Karpas-422 (cell line): ENCODE measurements at regions not wholly inside any gene's neighbourhood (a gene's known extent, or its start where the extent isn't known, plus 50 kb on each side); places are given as distances from the start of the nearest gene placed in this dataset.

Source experiments
- DNase-seq: peaks from one replicate; pipeline ENCODE4 v3.0.0-alpha.2; 2015
- H2AFZ ChIP-seq: fragments of 200-600 bp; sonication (generic); 2 replicates; pipeline ENCODE4 v1.6.1; 2014; ENCODE audit warnings: antibody characterized with exemption, low read length, mixed read lengths
- H3K27ac ChIP-seq: fragments of 200-600 bp; sonication (generic); 2 replicates; pipeline ENCODE4 v1.5.1; 2014; ENCODE audit warnings: mild to moderate bottlenecking, low read length, moderate library complexity
- H3K27me3 ChIP-seq: fragments of 200-600 bp; sonication (generic); 2 replicates; pipeline ENCODE4 v1.6.1; 2014; ENCODE audit warnings: low read length, mixed read lengths
- H3K36me3 ChIP-seq: fragments of 200-600 bp; sonication (generic); 2 replicates; pipeline ENCODE4 v1.6.1; 2014; ENCODE audit warnings: low read length, mixed read lengths; ENCODE audit not compliant: insufficient read depth
- H3K4me1 ChIP-seq: fragments of 200-600 bp; sonication (generic); 2 replicates; pipeline ENCODE4 v1.6.1; 2014; ENCODE audit warnings: mild to moderate bottlenecking, low read length, mixed read lengths
- H3K4me2 ChIP-seq: fragments of 200-600 bp; sonication (generic); 2 replicates; pipeline ENCODE4 v1.6.1; 2014; ENCODE audit warnings: low read length, low read depth, mild to moderate bottlenecking; ENCODE audit not compliant: poor library complexity, severe bottlenecking
- H3K4me3 ChIP-seq: fragments of 200-600 bp; sonication (generic); 2 replicates; pipeline ENCODE4 v1.5.1; 2014; ENCODE audit warnings: mild to moderate bottlenecking, antibody characterized with exemption, low read length, mixed read lengths
- H3K79me2 ChIP-seq: fragments of 200-600 bp; sonication (generic); 2 replicates; pipeline ENCODE4 v1.6.1; 2014; ENCODE audit warnings: mild to moderate bottlenecking, low read length, mixed read lengths
- H3K9ac ChIP-seq: fragments of 200-600 bp; sonication (generic); 2 replicates; pipeline ENCODE4 v1.6.0; 2014; ENCODE audit warnings: low read length
- H3K9me2 ChIP-seq: fragments of 200-600 bp; sonication (generic), shearing (Covaris generic); replicated peaks from 2 replicates; pipeline ENCODE4 v1.6.0; 2014; ENCODE audit warnings: mild to moderate bottlenecking, low read length, moderate library complexity; ENCODE audit not compliant: insufficient read depth
- H3K9me3 ChIP-seq: fragments of 300-700, 200-600 bp; sonication (generic); 2 replicates; pipeline ENCODE4 v1.6.1; 2014; ENCODE audit warnings: low read length, mixed read lengths
- H4K20me1 ChIP-seq: fragments of 200-600 bp; sonication (generic); 2 replicates; pipeline ENCODE4 v1.6.1; 2014; ENCODE audit warnings: mild to moderate bottlenecking, antibody characterized with exemption, low read length, low read depth; ENCODE audit not compliant: insufficient read depth

- H3K36me3 ChIP-seq = no peaks in the 10 kb centered on the region
- H3K9me3 ChIP-seq = no peaks in the 10 kb centered on the region
- H3K79me2 ChIP-seq = no peaks in the 10 kb centered on the region
- DNase-seq = no peak
- H3K4me3 ChIP-seq = no peak overlapping the region
- H3K9ac ChIP-seq = no peak overlapping the region
- H3K4me1 ChIP-seq = no peaks in the 10 kb centered on the region
- H3K9me2 ChIP-seq = no peaks in the 10 kb centered on the region
- H3K4me2 ChIP-seq = no peak overlapping the region
- no peak overlapping the region for H3K27ac ChIP-seq
- no peak overlapping the region for H2AFZ ChIP-seq
- no peaks in the 10 kb centered on the region for H4K20me1 ChIP-seq
- H3K27me3 ChIP-seq = no peaks in the 10 kb centered on the region
Measured at GRCh38 chr6:15096894-15097837, 148.7 kb upstream of the JARID2 start.

- no peaks in the 10 kb centered on the region for H3K9me3 ChIP-seq
- no peaks in the 10 kb centered on the region for H4K20me1 ChIP-seq
- H3K4me2 ChIP-seq = no peak overlapping the region
- H3K27ac ChIP-seq = no peak overlapping the region
- H3K9me2 ChIP-seq = no peaks in the 10 kb centered on the region
- no peak overlapping the region for H3K9ac ChIP-seq
- H2AFZ ChIP-seq = no peak overlapping the region
- H3K4me3 ChIP-seq = no peak overlapping the region
- H3K36me3 ChIP-seq = no peaks in the 10 kb centered on the region
- no peak for DNase-seq
- H3K4me1 ChIP-seq = no peaks in the 10 kb centered on the region
- H3K27me3 ChIP-seq = no peaks in the 10 kb centered on the region
- H3K79me2 ChIP-seq = no peaks in the 10 kb centered on the region
Measured at GRCh38 chr6:15101130-15101529, 144.7 kb upstream of the JARID2 start.

GRCh38 chr6:15102241-15102640 lies 143.6 kb upstream of the JARID2 start:
- H4K20me1 ChIP-seq = no peaks in the 10 kb centered on the region
- DNase-seq = no peak
- H3K79me2 ChIP-seq = no peaks in the 10 kb centered on the region
- no peaks in the 10 kb centered on the region for H3K36me3 ChIP-seq
- no peaks in the 10 kb centered on the region for H3K4me1 ChIP-seq
- H3K27ac ChIP-seq = no peak overlapping the region
- H2AFZ ChIP-seq = no peak overlapping the region
- H3K27me3 ChIP-seq = no peaks in the 10 kb centered on the region
- H3K9me3 ChIP-seq = no peaks in the 10 kb centered on the region
- no peak overlapping the region for H3K4me3 ChIP-seq
- no peak overlapping the region for H3K9ac ChIP-seq
- H3K4me2 ChIP-seq = no peak overlapping the region
- no peaks in the 10 kb centered on the region for H3K9me2 ChIP-seq

GRCh38 chr6:15106958-15107643 lies 138.8 kb upstream of the JARID2 start:
- H3K9ac ChIP-seq = no peak overlapping the region
- no peak overlapping the region for H2AFZ ChIP-seq
- H3K9me3 ChIP-seq = no peaks in the 10 kb centered on the region
- no peaks in the 10 kb centered on the region for H3K4me1 ChIP-seq
- no peaks in the 10 kb centered on the region for H3K79me2 ChIP-seq
- no peaks in the 10 kb centered on the region for H4K20me1 ChIP-seq
- no peak overlapping the region for H3K4me3 ChIP-seq
- no peak for DNase-seq
- no peaks in the 10 kb centered on the region for H3K27me3 ChIP-seq
- no peaks in the 10 kb centered on the region for H3K36me3 ChIP-seq
- no peak overlapping the region for H3K27ac ChIP-seq
- no peaks in the 10 kb centered on the region for H3K9me2 ChIP-seq
- no peak overlapping the region for H3K4me2 ChIP-seq

- no peak overlapping the region for H2AFZ ChIP-seq
- DNase-seq = no peak
Measured at GRCh38 chr6:15107644-15108382, 138.1 kb upstream of the JARID2 start.

GRCh38 chr6:15108383-15108715 lies 137.5 kb upstream of the JARID2 start:
- Histone ChIP-seq H4K20me1 (no peaks in the 10 kb centered on the region), H2AFZ (no peak overlapping the region), H3K4me3 (no peak overlapping the region), H3K4me2 (no peak overlapping the region), H3K9ac (no peak overlapping the region), H3K4me1 (no peaks in the 10 kb centered on the region), H3K9me2 (no peaks in the 10 kb centered on the region), H3K79me2 (no peaks in the 10 kb centered on the region), H3K27me3 (no peaks in the 10 kb centered on the region), H3K9me3 (no peaks in the 10 kb centered on the region), H3K36me3 (no peaks in the 10 kb centered on the region), H3K27ac (no peak overlapping the region)
- DNase-seq = no peak

More at GRCh38 chr6:15107644-15108382, 138.1 kb upstream of the JARID2 start:
- no peaks in the 10 kb centered on the region for H4K20me1 ChIP-seq
- no peaks in the 10 kb centered on the region for H3K9me3 ChIP-seq
- no peak overlapping the region for H3K4me3 ChIP-seq
- H3K9me2 ChIP-seq = no peaks in the 10 kb centered on the region
- no peak overlapping the region for H3K9ac ChIP-seq
- no peaks in the 10 kb centered on the region for H3K27me3 ChIP-seq
- H3K27ac ChIP-seq = no peak overlapping the region
- no peaks in the 10 kb centered on the region for H3K4me1 ChIP-seq
- no peak overlapping the region for H3K4me2 ChIP-seq
- H3K79me2 ChIP-seq = no peaks in the 10 kb centered on the region
- H3K36me3 ChIP-seq = no peaks in the 10 kb centered on the region

GRCh38 chr6:15109338-15110090 lies 136.4 kb upstream of the JARID2 start:
- Histone ChIP-seq H3K4me1 (no peaks in the 10 kb centered on the region), H3K27me3 (no peaks in the 10 kb centered on the region), H4K20me1 (no peaks in the 10 kb centered on the region), H3K27ac (no peak overlapping the region), H3K9ac (no peak overlapping the region), H3K79me2 (no peaks in the 10 kb centered on the region), H3K4me3 (no peak overlapping the region), H3K36me3 (no peaks in the 10 kb centered on the region), H2AFZ (no peak overlapping the region), H3K4me2 (no peak overlapping the region), H3K9me2 (no peaks in the 10 kb centered on the region), H3K9me3 (no peaks in the 10 kb centered on the region)
- DNase-seq = no peak
